Adrenal gland (tissue), 5 donors: ENCODE measurements at regions not wholly inside any gene's neighbourhood (a gene's known extent, or its start where the extent isn't known, plus 50 kb on each side); places are given as distances from the start of the nearest gene placed in this dataset.
"Not testable (repeated sequence)": the region's sequence is repeated elsewhere in the genome, so short reads cannot be mapped to it uniquely, and the experiment has no call there.

Experiments used
- CTCF ChIP-seq, 6 experiments: fragments of 450-650 bp in 4 of 6; fragments of 200-600 bp in 2 of 6; sonication (generic) in 1 of 6; IDR thresholded peaks; 1 replicate in 5 of 6; 2 replicates in 1 of 6; pipeline versions ENCODE4 v1.5.1 to v1.8.0; 2016 to 2021; ENCODE audit warnings: antibody characterized with exemption in 6 of 6, mild to moderate bottlenecking in 2 of 6, moderate library complexity in 1 of 6
- POLR2A ChIP-seq, 2 donors: fragments of 450-650 bp; IDR thresholded peaks; one replicate each; pipeline ENCODE4 v1.6.1; 2017; ENCODE audit warnings: antibody characterized with exemption in 2 of 2, mild to moderate bottlenecking in 2 of 2, moderate library complexity in 1 of 2
- donor health status: DM: no; HTN: no; CAD: no.

GRCh38 chrX:14308976-14309375 lies 220.4 kb upstream of the GLRA2 start:
- TF ChIP-seq POLR2A, CTCF (IDR thresholded peaks at IDR 0.05): not testable (repeated sequence)
